Kidney glomerular epithelial cell (primary cell): ENCODE measurements at regions not wholly inside any gene's neighbourhood (a gene's known extent, or its start where the extent isn't known, plus 50 kb on each side); places are given as distances from the start of the nearest gene placed in this dataset.

Experiments
- DNase-seq: peaks from one replicate; lab custom pipeline; 2025; lab: John Stamatoyannopoulos, UW

DNA sequence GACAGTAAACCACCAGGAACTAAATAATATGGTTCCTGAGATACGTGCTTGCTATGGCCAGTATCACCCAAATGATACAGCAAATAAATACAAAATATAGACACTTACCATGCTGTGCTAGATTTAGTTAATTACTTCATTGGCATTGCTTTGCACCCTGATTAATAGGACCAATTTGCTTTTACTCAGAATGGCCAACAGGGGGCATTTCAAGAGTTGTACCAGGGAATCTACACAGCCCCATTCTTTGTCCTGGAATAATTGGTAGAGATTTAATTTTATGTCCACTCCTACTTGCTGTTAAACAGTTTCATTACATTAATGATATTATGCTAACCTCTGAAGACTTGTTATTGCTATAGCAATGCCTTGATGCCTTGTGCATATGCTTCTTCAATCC, 280.8 kb downstream of the RERGL start:
- DNase-seq = no peak

GRCh38 chr12:17802657-17803641, 287.0 kb downstream of the RERGL start:
- peak; percentile 31 for DNase-seq

GRCh38 chr12:17793854-17794253, 296.1 kb downstream of the RERGL start:
- DNase-seq = no peak

- DNase-seq = no peak
Observed at GRCh38 chr12:17778242-17778641, 311.8 kb downstream of the RERGL start.

GRCh38 chr12:17763366-17763765, 326.6 kb downstream of the RERGL start:
- no peak for DNase-seq

DNA sequence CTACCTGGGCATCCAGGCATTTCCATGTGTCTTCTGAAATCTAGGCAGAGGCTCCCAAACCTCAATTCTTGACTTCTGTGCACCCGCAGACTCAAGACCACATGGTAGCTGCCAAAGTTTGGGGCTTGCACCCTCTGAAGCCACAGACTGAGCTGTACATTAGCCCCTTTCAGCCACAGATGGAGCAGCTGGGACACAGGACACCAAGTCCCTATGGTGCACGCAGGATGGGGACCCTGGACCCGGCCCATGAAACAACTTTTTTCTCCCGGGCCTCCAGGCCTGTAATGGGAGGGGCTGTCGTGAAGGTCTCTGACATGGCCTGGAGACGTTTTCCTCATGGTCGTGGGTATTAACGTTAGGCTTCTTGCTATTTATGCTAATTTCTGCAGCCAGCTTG, 330.0 kb downstream of the RERGL start:
- DNase-seq = no peak
